GM19328 (cell line): ENCODE measurements at regions not wholly inside any gene's neighbourhood (a gene's known extent, or its start where the extent isn't known, plus 50 kb on each side); places are given as distances from the start of the nearest gene placed in this dataset.
A peak's percentile ranks its signal among the peaks of the same experiment; 100 is the strongest.
"Not testable (repeated sequence)": the region's sequence is repeated elsewhere in the genome, so short reads cannot be mapped to it uniquely, and the experiment has no call there.

ENCODE experiments used
- ATAC-seq: cut with Tn5 transposase; IDR thresholded peaks from one replicate; pipeline ENCODE4 v1.9.1; 2021; ENCODE audit warnings: mild to moderate bottlenecking, moderate library complexity; ENCODE audit not compliant: unreplicated experiment

DNA sequence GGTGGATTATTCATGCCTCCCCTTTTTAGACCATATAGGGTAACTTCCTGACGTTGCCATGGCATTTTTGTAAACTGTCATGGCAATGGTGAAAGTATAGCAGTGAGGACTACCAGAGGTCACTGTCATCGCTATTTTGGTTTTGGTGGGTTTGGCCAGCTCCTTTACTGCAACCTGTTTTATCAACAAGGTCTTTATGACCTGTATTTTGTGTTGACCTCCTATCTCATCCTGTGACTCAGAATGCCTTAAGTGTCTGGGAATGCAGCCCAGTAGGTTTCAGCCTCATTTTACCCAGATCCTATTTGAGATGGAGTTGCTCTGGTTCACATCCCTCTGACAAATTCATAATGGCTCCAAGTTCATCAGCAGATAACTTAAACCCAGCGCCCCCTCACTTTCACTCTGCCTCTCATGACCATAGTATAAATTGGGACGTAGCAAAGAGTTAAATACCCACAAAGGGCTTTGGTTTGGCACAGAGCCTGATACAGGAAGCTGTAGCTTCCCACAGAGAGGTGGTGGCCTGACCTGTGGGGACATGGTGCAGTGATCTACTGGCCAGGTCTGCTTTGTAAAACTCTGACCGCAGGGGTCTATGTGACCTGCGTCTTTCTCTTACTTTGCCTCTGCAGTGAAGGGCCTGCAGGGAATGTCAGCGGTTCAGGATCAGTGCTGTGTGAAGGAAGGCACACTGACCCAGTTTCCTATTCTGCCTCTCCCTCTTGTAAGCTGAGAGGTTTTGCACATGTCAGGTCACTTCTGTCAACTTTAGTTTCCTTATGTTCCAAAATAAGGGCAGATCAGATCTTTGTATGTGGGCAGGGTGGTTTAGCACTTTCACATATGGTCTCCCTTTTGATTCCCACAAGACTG is 78.1 kb upstream of the ZNF644 start:
- peak; percentile 55 for ATAC-seq

DNA sequence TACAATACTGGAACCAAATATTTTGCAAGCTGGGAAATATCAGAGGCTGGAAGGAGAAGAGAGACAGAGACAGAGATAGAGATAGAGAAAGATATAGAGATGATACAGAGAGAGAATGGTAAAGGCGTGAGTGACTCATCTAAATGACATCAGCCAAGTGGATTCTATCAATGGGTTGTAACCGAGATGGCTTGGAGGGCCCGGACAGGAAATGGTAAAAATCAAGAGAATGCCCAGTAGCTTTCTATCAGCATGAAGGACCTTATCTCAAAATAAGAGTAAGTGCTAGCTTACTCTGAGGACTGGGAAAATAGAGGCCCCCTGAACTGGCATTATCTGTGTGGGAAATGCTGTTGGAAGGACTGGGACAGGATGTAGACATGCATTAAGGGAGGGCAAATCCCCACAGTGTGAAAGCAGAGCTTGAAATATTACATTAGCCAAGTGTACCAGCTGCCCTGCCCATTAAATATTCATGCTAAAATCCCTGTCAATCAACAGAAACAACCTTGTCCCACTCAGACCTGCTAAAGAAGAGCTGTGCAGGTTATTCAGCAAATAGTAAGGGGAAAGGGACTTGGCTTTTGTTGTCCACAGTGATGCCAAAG is 76.6 kb upstream of the ZNF644 start:
- ATAC-seq, result no peak

DNA sequence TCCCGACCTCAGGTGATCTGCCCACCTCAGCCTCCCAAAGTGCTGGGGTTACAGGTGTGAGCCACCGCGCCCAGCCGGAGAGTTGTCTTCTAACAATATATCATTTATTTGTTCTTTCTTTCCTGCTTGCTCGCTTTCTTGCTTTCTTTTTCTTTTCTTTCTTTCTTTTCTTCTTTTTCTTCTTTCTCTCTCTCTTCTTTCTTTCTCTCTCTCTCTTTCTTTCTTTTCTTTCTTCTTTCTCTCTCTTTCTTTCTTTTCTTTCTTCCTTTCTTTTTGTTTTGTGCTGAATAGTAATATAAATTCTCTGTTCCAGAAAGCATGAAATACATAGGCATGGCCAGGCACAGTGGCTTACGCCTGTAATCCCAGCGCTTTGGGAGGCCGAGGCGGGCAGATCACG is 73.5 kb upstream of the ZNF644 start:
- ATAC-seq, result not testable (repeated sequence)

- no peak for ATAC-seq
Measured at GRCh38 chr1:91092503-91092902, 70.7 kb upstream of the ZNF644 start.

GRCh38 chr1:91091812-91092211 is 70.0 kb upstream of the ZNF644 start:
- ATAC-seq, result no peak

GRCh38 chr1:91080650-91081049 is 58.8 kb upstream of the ZNF644 start:
- no peak for ATAC-seq

DNA sequence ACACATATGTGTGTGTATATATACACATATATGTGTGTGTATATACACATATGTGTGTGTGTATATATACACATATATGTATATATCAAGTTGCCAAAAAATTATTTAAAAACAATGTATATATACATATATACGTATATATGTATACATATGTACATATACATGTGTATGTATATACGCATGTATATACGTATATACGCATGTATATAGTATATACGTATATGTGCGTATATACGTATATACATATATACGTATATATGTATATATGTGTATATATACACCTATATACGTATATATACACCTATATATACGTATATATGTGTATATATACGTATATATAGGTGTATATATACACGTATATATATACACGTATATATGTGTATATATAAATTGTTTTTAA is 57.0 kb upstream of the ZNF644 start:
- no peak for ATAC-seq

DNA sequence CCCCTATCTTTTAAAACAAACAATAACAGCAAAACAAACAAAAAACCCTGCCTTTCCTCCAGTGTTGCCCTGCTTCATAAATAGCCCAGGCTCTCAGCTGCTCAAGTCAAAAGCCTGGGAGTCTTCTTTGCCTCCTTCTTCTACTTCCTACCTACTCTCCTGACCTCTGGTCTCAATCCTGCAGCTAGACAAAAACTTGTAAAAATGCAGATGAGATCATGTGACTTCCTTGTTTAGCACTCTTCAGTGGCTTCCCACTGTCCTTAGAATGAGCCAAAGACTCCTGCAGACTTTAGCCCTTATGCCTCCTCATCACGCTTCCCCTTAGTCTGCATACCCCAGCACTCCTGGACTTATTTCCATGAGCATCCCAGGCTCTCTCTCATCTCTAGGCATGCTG is 55.0 kb upstream of the ZNF644 start:
- no peak for ATAC-seq

DNA sequence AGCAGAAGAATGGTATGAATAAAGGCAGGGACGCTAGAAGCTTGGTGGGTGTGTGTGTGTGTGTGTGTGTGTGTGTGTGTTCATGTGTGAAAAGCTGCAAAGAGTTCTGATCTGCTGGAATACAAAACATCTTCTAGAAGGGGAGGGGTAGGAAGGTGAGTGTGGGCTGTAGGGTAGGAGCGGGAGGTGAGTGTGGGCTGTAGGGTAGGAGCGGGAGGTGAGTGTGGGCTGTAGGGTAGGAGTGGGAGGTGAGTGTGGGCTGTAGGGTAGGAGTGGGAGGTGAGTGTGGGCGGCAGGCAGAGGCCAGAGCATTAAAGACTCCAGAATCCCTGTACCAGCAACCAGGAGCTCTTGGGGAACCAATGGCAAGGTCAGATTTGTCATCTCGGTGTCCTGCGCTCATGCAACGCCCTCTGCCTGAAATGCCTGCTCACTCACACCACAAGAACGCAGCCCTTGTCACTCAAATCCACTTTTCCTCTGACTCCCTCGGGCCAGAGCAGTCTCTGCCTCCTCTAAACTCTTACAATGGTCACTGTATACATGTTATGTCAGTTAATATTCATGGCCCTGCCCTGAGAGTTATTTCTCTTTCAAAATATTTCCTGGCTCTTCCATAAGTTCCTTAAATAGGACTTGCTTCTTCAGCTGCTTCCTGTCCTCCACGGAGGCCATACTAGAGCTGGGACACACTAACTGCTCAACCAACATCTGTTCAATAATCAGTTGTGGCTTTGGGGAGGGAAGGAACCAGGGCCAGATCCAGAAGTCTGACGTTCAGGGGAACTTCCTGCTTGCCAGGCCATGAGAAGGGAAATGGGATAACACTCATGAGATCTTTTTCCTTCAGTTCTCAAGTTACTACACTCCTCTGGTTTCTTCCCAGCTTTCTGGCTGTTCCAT is 53.6 kb upstream of the ZNF644 start:
- no peak for ATAC-seq

- no peak for ATAC-seq
Measured at GRCh38 chr1:91073299-91073698, 51.5 kb upstream of the ZNF644 start.

GRCh38 chr1:91071838-91072237 is 50.0 kb upstream of the ZNF644 start:
- ATAC-seq, result no peak
